ENCODE measurements at regions not wholly inside any gene's neighbourhood (a gene's known extent, or its start where the extent isn't known, plus 50 kb on each side); places are given as distances from the start of the nearest gene placed in this dataset.

DNA sequence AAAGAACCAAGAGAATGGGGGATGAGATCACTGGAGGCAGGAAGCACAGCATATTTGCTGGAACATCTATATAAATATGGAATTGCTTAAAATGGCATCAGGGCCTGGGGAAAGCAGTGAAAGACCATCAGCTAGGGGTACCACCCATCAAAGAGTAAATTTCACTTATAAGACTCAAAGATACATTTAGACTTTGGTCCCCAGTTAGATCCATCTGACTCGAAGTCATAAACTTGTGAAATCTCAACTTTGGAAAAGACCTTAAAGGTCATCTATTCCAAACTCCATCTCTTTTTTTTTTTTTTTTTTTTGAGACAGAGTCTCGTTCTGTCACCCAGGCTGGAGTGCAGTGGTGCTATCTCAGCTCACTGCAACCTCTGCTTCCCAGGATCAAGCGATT is 109.8 kb downstream of the UNC5CL start:
- no peak for DNase-seq
- H4K20me1 ChIP-seq (ENCODE audit: insufficient read depth, low read length) = no peaks in the 10 kb centered on the region
- no peak overlapping the region for H2AFZ ChIP-seq (ENCODE audit: low read length)
- no peak overlapping the region for H3K4me2 ChIP-seq (ENCODE audit: low read depth, low read length)
- no peaks in the 10 kb centered on the region for H3K4me1 ChIP-seq (ENCODE audit: low read length)
- H3K9me2 ChIP-seq (replicated peaks; ENCODE audit: insufficient read depth, low read length) = no peaks in the 10 kb centered on the region
- H3K9me3 ChIP-seq (replicated peaks; ENCODE audit: insufficient read depth, low read length) = no peaks in the 10 kb centered on the region
- no peak overlapping the region for H3K4me3 ChIP-seq (ENCODE audit: low read length)
- no peaks in the 10 kb centered on the region for H3K36me3 ChIP-seq (replicated peaks; ENCODE audit: insufficient read depth, low read length)
- H3K27me3 ChIP-seq (replicated peaks; ENCODE audit: insufficient read depth, low read length) = no peaks in the 10 kb centered on the region
- H3K79me2 ChIP-seq (ENCODE audit: low read length) = no peaks in the 10 kb centered on the region
- H3F3A ChIP-seq (ENCODE audit: insufficient read depth, low read length) = no peaks in the 10 kb centered on the region
- TF ChIP-seq EZH2 (optimal IDR thresholded peaks at IDR 0.05; ENCODE audit: low read depth, low read length) (no peak), EZH2phosphoT487 (IDR thresholded peaks at IDR 0.05; ENCODE audit: low read length) (no peak), CTCF (IDR thresholded peaks at IDR 0.05; ENCODE audit: low read length) (no peak)
- H3K9ac ChIP-seq (ENCODE audit: low read length) = no peak overlapping the region
- no peak overlapping the region for H3K27ac ChIP-seq (ENCODE audit: low read length)

DNA sequence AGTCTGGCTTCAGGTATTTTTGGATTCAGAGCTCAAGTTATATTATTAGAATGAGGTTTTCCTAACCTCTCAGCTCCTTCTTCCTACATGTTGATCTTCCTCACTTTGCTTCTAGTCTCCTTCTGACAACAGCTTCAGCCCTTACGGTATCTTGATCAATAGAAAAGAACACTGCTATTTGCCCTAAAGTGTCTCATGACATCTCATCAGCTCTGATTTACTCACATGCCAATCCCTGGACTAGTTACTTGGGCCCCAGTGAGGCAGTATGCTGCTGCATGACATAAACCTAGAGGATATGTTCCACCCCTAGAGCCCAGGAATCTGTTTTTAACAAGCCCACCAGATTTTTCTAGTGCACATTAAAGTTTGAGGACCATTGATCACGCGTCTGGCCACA is 110.3 kb downstream of the UNC5CL start:
- no peak for TF ChIP-seq EZH2phosphoT487 (IDR thresholded peaks at IDR 0.05; ENCODE audit: low read length)
- TF ChIP-seq CTCF (IDR thresholded peaks at IDR 0.05; ENCODE audit: low read length) = no peak
- TF ChIP-seq EZH2 (optimal IDR thresholded peaks at IDR 0.05; ENCODE audit: low read depth, low read length) = no peak
- H3K9ac ChIP-seq (ENCODE audit: low read length) = no peak overlapping the region
- H4K20me1 ChIP-seq (ENCODE audit: insufficient read depth, low read length) = no peaks in the 10 kb centered on the region
- H3K9me2 ChIP-seq (replicated peaks; ENCODE audit: insufficient read depth, low read length) = no peaks in the 10 kb centered on the region
- DNase-seq = no peak
- H3K79me2 ChIP-seq (ENCODE audit: low read length) = no peaks in the 10 kb centered on the region
- H3K4me1 ChIP-seq (ENCODE audit: low read length) = no peaks in the 10 kb centered on the region
- H3F3A ChIP-seq (ENCODE audit: insufficient read depth, low read length) = no peaks in the 10 kb centered on the region
- no peaks in the 10 kb centered on the region for H3K27me3 ChIP-seq (replicated peaks; ENCODE audit: insufficient read depth, low read length)
- no peak overlapping the region for H2AFZ ChIP-seq (ENCODE audit: low read length)
- H3K9me3 ChIP-seq (replicated peaks; ENCODE audit: insufficient read depth, low read length) = no peaks in the 10 kb centered on the region
- H3K36me3 ChIP-seq (replicated peaks; ENCODE audit: insufficient read depth, low read length) = no peaks in the 10 kb centered on the region
- no peak overlapping the region for H3K4me3 ChIP-seq (ENCODE audit: low read length)
- H3K4me2 ChIP-seq (ENCODE audit: low read depth, low read length) = no peak overlapping the region
- H3K27ac ChIP-seq (ENCODE audit: low read length) = no peak overlapping the region

- Histone ChIP-seq H3K9ac (ENCODE audit: low read length) (no peak overlapping the region), H3K9me3 (replicated peaks; ENCODE audit: insufficient read depth, low read length) (no peaks in the 10 kb centered on the region), H3F3A (ENCODE audit: insufficient read depth, low read length) (no peaks in the 10 kb centered on the region), H4K20me1 (ENCODE audit: insufficient read depth, low read length) (no peaks in the 10 kb centered on the region), H3K36me3 (replicated peaks; ENCODE audit: insufficient read depth, low read length) (no peaks in the 10 kb centered on the region), H2AFZ (ENCODE audit: low read length) (no peak overlapping the region), H3K9me2 (replicated peaks; ENCODE audit: insufficient read depth, low read length) (no peaks in the 10 kb centered on the region), H3K27me3 (replicated peaks; ENCODE audit: insufficient read depth, low read length) (no peaks in the 10 kb centered on the region), H3K4me2 (ENCODE audit: low read depth, low read length) (no peak overlapping the region), H3K79me2 (ENCODE audit: low read length) (no peaks in the 10 kb centered on the region), H3K4me1 (ENCODE audit: low read length) (no peaks in the 10 kb centered on the region), H3K4me3 (ENCODE audit: low read length) (no peak overlapping the region), H3K27ac (ENCODE audit: low read length) (no peak overlapping the region)
- no peak for TF ChIP-seq EZH2phosphoT487 (IDR thresholded peaks at IDR 0.05; ENCODE audit: low read length)
- no peak for TF ChIP-seq CTCF (IDR thresholded peaks at IDR 0.05; ENCODE audit: low read length)
- TF ChIP-seq EZH2 (optimal IDR thresholded peaks at IDR 0.05; ENCODE audit: low read depth, low read length) = no peak
- DNase-seq = no peak
These were observed 110.7 kb downstream of the UNC5CL start for GRCh38 chr6:40928307-40928706.

All from MM.1S (cell line).